ENCODE measurements at regions not wholly inside any gene's neighbourhood (a gene's known extent, or its start where the extent isn't known, plus 50 kb on each side); places are given as distances from the start of the nearest gene placed in this dataset.

GRCh38 chr10:5299950-5300349 lies 64.8 kb upstream of the UCN3 start:
- TF ChIP-seq CTCF (IDR thresholded peaks at IDR 0.05) (no peak), POLR2A (IDR thresholded peaks at IDR 0.05) (no peak)
